Mesenchymal stem cell (in vitro differentiated cells and primary cell): ENCODE measurements at regions not wholly inside any gene's neighbourhood (a gene's known extent, or its start where the extent isn't known, plus 50 kb on each side); places are given as distances from the start of the nearest gene placed in this dataset.

ENCODE experiments used
- DNase-seq: peaks from one replicate; pipeline ENCODE4 v3.0.0-alpha.2; 2013
- H2AFZ ChIP-seq: one replicate; pipeline ENCODE4 v1.6.1; 2013; ENCODE audit warnings: low read depth, mild to moderate bottlenecking, control low read depth, inconsistent platforms, low read length, moderate library complexity
- H2AK5ac ChIP-seq: 2 replicates; pipeline ENCODE4 v1.6.1; 2013; ENCODE audit warnings: low read length, moderate library complexity, mild to moderate bottlenecking, inconsistent platforms; ENCODE audit not compliant: severe bottlenecking
- H2BK120ac ChIP-seq: one replicate; pipeline ENCODE4 v1.6.1; 2013; ENCODE audit warnings: low read depth, mild to moderate bottlenecking, inconsistent platforms, low read length, moderate library complexity
- H2BK12ac ChIP-seq, 2 experiments: one replicate each; pipeline ENCODE4 v1.6.1; 2013; ENCODE audit warnings: inconsistent platforms in 2 of 2, low read length in 2 of 2, mild to moderate bottlenecking in 2 of 2, moderate library complexity in 2 of 2, control low read depth in 1 of 2
- H2BK15ac ChIP-seq: one replicate; pipeline ENCODE4 v1.6.1; 2013; ENCODE audit warnings: mild to moderate bottlenecking, low read depth, inconsistent platforms; ENCODE audit not compliant: poor library complexity, severe bottlenecking
- H2BK5ac ChIP-seq: 2 replicates; pipeline ENCODE4 v1.6.1; 2013; ENCODE audit warnings: low read depth, mild to moderate bottlenecking, low read length, control low read depth, inconsistent platforms; ENCODE audit not compliant: poor library complexity, severe bottlenecking
- H3K14ac ChIP-seq, 2 experiments: one replicate each; pipeline ENCODE4 v1.6.1; 2013; ENCODE audit warnings: inconsistent platforms in 2 of 2, low read length in 2 of 2, control low read depth in 1 of 2, mild to moderate bottlenecking in 1 of 2, moderate library complexity in 1 of 2
- H3K18ac ChIP-seq, 2 experiments: one replicate each; pipeline ENCODE4 v1.6.1; 2013; ENCODE audit warnings: inconsistent platforms in 2 of 2, low read length in 2 of 2, control low read depth in 1 of 2, low read depth in 1 of 2, mild to moderate bottlenecking in 1 of 2
- H3K23ac ChIP-seq, 2 experiments: one replicate each; pipeline ENCODE4 v1.6.1; 2013; ENCODE audit warnings: inconsistent platforms in 2 of 2, low read length in 2 of 2, mild to moderate bottlenecking in 2 of 2, moderate library complexity in 2 of 2, control low read depth in 1 of 2
- H3K27ac ChIP-seq: 2 replicates; pipeline ENCODE4 v1.5.1; 2013; ENCODE audit warnings: mild to moderate bottlenecking, moderate library complexity, low read length, control low read depth, inconsistent platforms; ENCODE audit not compliant: poor library complexity, severe bottlenecking
- H3K27me3 ChIP-seq, 2 experiments: 2 replicates each; pipeline versions ENCODE4 v1.6.1 to v1.7.0; 2013; ENCODE audit warnings: low read length in 2 of 2, mild to moderate bottlenecking in 2 of 2, moderate library complexity in 2 of 2, control low read depth in 1 of 2, inconsistent platforms in 1 of 2; ENCODE audit not compliant: control insufficient read depth in 1 of 2, insufficient read depth in 1 of 2
- H3K36me3 ChIP-seq, 2 experiments: 2 replicates each; pipeline versions ENCODE4 v1.6.1 to v1.7.0; 2013; ENCODE audit warnings: low read length in 2 of 2, control low read depth in 1 of 2, inconsistent platforms in 1 of 2, low read depth in 1 of 2, mild to moderate bottlenecking in 1 of 2; ENCODE audit not compliant: insufficient read depth in 2 of 2, control insufficient read depth in 1 of 2
- H3K4ac ChIP-seq, 2 experiments: one replicate each; pipeline ENCODE4 v1.6.1; 2013; ENCODE audit warnings: inconsistent platforms in 2 of 2, low read length in 2 of 2, mild to moderate bottlenecking in 2 of 2, moderate library complexity in 2 of 2, control low read depth in 1 of 2, low read depth in 1 of 2
- H3K4me1 ChIP-seq: 2 replicates; pipeline ENCODE4 v1.6.1; 2013; ENCODE audit warnings: low read depth, low read length, control low read depth; ENCODE audit not compliant: control insufficient read depth, insufficient read depth
- H3K4me2 ChIP-seq: 2 replicates; pipeline ENCODE4 v1.6.1; 2013; ENCODE audit warnings: low read length, mild to moderate bottlenecking, inconsistent platforms; ENCODE audit not compliant: poor library complexity, severe bottlenecking
- H3K4me3 ChIP-seq, 2 experiments: 2 replicates each; pipeline versions ENCODE4 v1.5.1 to v1.7.0; 2013; ENCODE audit warnings: low read length in 2 of 2, mild to moderate bottlenecking in 2 of 2, control low read depth in 1 of 2, low read depth in 1 of 2; ENCODE audit not compliant: insufficient read depth in 1 of 2
- H3K79me1 ChIP-seq: replicated peaks from 2 replicates; pipeline ENCODE4 v1.6.1; 2013; ENCODE audit warnings: mild to moderate bottlenecking, control low read depth, low read length, inconsistent platforms; ENCODE audit not compliant: poor library complexity, severe bottlenecking
- H3K9ac ChIP-seq: 2 replicates; pipeline ENCODE4 v1.7.0; 2013; ENCODE audit warnings: mild to moderate bottlenecking, low read length, moderate library complexity
- H3K9me3 ChIP-seq: 2 replicates; pipeline ENCODE4 v1.7.0; 2013; ENCODE audit warnings: mild to moderate bottlenecking, low read length; ENCODE audit not compliant: control insufficient read depth
- H4K8ac ChIP-seq: one replicate; pipeline ENCODE4 v1.6.1; 2013; ENCODE audit warnings: inconsistent platforms, mild to moderate bottlenecking, low read length, moderate library complexity
- H4K91ac ChIP-seq: one replicate; pipeline ENCODE4 v1.6.1; 2013; ENCODE audit warnings: mild to moderate bottlenecking, low read length, inconsistent platforms
- WGBS: methylation state at CpG from one replicate; pipeline ENCODE4 v1.1.7; 2013; ENCODE audit warnings: mixed read lengths; 5-methylcytosine and 5-hydroxymethylcytosine counted together

DNA sequence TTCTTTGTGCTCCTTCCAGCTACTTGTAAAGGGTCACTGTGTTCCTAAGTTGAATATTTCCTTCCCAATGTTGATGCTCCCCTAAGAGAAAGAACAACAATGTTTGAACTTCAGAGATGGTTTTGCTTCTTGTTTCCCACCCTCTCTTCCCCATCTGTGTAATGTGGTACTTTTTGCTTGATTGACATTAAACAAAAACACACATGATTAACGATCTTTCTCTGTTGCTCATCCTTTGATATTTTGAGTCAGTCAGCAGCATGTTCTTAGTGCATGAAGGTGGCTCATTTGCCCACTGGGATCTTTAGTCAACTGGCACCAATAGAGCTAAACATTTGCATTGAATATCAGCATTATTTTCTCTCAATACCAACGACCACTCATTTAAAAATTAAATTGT, 313.0 kb upstream of the RIOK2 start:
- Histone ChIP-seq H2AK5ac (no peak overlapping the region), H3K14ac (no peak overlapping the region), H3K18ac (no peak overlapping the region), H3K4ac (no peak overlapping the region), H3K27me3 (no peaks in the 10 kb centered on the region), H3K4me2 (no peak overlapping the region), H4K91ac (no peak overlapping the region), H2BK120ac (no peak overlapping the region), H3K27ac (no peak overlapping the region), H3K4me1 (no peaks in the 10 kb centered on the region), H3K4me3 (no peak overlapping the region), H3K79me1 (no peaks in the 10 kb centered on the region), H3K9me3 (no peaks in the 10 kb centered on the region), H2BK15ac (no peak overlapping the region), H2BK12ac (no peak overlapping the region), H3K9ac (no peak overlapping the region), H3K36me3 (no peaks in the 10 kb centered on the region), H2BK5ac (no peak overlapping the region), H4K8ac (no peak overlapping the region), H3K23ac (no peak overlapping the region), H2AFZ (no peak overlapping the region)
- WGBS = 100% methylated on average over 1 of the region's 2 CpGs
- no peak for DNase-seq

DNA sequence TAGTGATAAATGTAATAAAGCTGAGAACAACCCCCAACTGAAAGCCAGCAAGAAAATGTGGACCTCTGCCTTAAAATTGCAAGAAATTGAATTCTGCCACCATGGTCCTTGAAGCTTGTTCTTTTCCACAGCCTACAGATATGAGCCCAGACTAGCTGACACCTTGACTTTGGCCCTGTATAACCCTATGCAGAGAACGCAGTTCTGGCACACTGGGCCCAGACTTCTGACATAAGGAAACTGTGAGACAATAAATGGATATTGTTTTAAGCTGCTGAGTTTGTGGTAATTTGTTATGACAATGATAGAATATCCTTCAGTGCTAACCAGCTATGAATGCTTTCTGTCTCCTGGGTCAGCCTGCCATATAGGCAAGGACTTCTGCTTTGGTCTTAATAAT, 315.6 kb upstream of the RIOK2 start:
- Histone ChIP-seq H3K14ac (no peak overlapping the region), H3K79me1 (no peaks in the 10 kb centered on the region), H3K27ac (no peak overlapping the region), H2BK5ac (no peak overlapping the region), H2BK15ac (no peak overlapping the region), H4K91ac (no peak overlapping the region), H4K8ac (no peak overlapping the region), H2AK5ac (no peak overlapping the region), H3K23ac (no peak overlapping the region), H2BK12ac (no peak overlapping the region), H3K4me2 (no peak overlapping the region), H3K4me3 (no peak overlapping the region), H3K18ac (no peak overlapping the region), H3K9ac (no peak overlapping the region), H3K9me3 (no peaks in the 10 kb centered on the region), H2AFZ (no peak overlapping the region), H3K4ac (no peak overlapping the region), H3K36me3 (no peaks in the 10 kb centered on the region), H3K4me1 (no peaks in the 10 kb centered on the region), H3K27me3 (no peaks in the 10 kb centered on the region), H2BK120ac (no peak overlapping the region)
- DNase-seq = no peak
- WGBS = 94% methylated on average over 1 of the region's 1 CpG

DNA sequence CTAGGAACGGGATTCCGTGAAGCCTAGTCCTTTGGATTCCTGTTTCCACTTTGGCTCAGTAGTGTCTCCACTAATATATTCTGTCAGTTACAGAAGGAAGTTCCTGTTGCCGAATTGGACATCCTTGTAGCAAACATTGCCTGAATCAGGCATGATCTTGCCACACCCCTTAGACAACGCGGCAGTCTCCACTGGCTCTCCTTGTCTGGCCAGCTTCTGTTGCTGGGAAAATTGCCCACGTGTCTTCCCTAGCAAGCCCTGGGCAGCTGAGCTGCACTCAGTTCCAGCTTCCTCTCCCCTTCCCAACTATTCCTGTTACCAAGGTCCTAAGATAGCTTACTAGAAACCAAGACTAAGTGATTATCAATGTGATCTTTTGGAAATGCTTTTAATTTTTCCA, 316.6 kb upstream of the RIOK2 start:
- H2BK5ac ChIP-seq = no peak overlapping the region
- H4K8ac ChIP-seq = no peak overlapping the region
- H2AK5ac ChIP-seq = no peak overlapping the region
- H3K18ac ChIP-seq = no peak overlapping the region
- no peak overlapping the region for H2BK12ac ChIP-seq
- H3K4me3 ChIP-seq = no peak overlapping the region
- DNase-seq = no peak
- H3K9ac ChIP-seq = no peak overlapping the region
- H3K27me3 ChIP-seq = no peaks in the 10 kb centered on the region
- H3K9me3 ChIP-seq = no peaks in the 10 kb centered on the region
- WGBS = 90% methylated on average over 6 of the region's 6 CpGs
- H3K79me1 ChIP-seq = no peaks in the 10 kb centered on the region
- H2BK15ac ChIP-seq = no peak overlapping the region
- H3K23ac ChIP-seq = no peak overlapping the region
- H3K4me2 ChIP-seq = no peak overlapping the region
- H2BK120ac ChIP-seq = no peak overlapping the region
- H3K27ac ChIP-seq = no peak overlapping the region
- no peaks in the 10 kb centered on the region for H3K36me3 ChIP-seq
- no peak overlapping the region for H4K91ac ChIP-seq
- no peak overlapping the region for H3K14ac ChIP-seq
- H3K4me1 ChIP-seq = no peaks in the 10 kb centered on the region
- H3K4ac ChIP-seq = no peak overlapping the region
- no peak overlapping the region for H2AFZ ChIP-seq

DNA sequence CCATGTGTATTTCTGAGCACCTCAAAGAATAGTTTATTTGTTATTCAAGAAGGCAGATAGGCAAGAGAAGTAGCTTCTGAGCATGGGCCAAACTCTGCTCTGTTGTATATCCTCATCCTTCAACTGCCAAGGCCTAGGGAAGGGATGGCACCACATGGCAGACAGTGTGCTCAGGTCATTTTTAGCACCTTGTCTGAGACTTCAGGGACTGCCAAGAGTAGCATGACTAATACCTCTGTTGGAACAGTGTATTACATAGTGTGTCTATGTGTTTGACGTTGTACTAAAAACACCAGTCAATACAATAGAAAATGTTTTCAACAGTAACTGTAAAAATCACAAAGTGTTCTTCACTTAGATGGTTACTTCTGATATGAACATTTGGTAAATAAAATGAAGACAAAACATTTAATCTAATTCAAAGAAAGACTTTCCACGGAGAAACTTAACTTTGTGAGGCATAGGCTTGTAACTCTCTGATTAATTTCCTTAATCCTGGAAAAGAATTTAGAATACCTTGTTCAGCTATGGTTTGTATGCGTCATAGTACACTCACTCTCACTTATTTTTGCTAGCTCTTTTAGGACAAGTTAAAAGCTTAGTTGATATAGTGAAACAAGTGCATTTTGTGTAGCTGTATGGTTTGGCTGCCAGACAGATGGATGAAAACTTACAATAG, 318.4 kb upstream of the RIOK2 start:
- H3K79me1 ChIP-seq = no peaks in the 10 kb centered on the region
- no peaks in the 10 kb centered on the region for H3K36me3 ChIP-seq
- H4K8ac ChIP-seq = no peak overlapping the region
- no peak overlapping the region for H3K14ac ChIP-seq
- H3K27ac ChIP-seq = no peak overlapping the region
- H2AFZ ChIP-seq = no peak overlapping the region
- H2BK120ac ChIP-seq = no peak overlapping the region
- no peaks in the 10 kb centered on the region for H3K9me3 ChIP-seq
- no peak overlapping the region for H3K4me2 ChIP-seq
- H3K4ac ChIP-seq = no peak overlapping the region
- no peak overlapping the region for H3K23ac ChIP-seq
- DNase-seq = no peak
- no peak overlapping the region for H2BK12ac ChIP-seq
- no CpG with 5 or more reads among the region's 3 CpGs for WGBS
- H2BK15ac ChIP-seq = no peak overlapping the region
- no peak overlapping the region for H2AK5ac ChIP-seq
- H4K91ac ChIP-seq = no peak overlapping the region
- H3K18ac ChIP-seq = no peak overlapping the region
- H3K9ac ChIP-seq = no peak overlapping the region
- no peaks in the 10 kb centered on the region for H3K4me1 ChIP-seq
- no peak overlapping the region for H3K4me3 ChIP-seq
- H2BK5ac ChIP-seq = no peak overlapping the region
- no peaks in the 10 kb centered on the region for H3K27me3 ChIP-seq
